Stimulated activated memory B cell treated with anti-CD40 and anti-IgM and Interleukin-4, amounts not matched to agents 10 μg/mL and 1 μg/mL and 100 μg/mL, for 72 hours (primary cell): ENCODE measurements at regions not wholly inside any gene's neighbourhood (a gene's known extent, or its start where the extent isn't known, plus 50 kb on each side); places are given as distances from the start of the nearest gene placed in this dataset.
A peak's percentile ranks its signal among the peaks of the same experiment; 100 is the strongest.

ENCODE experiments used
- ATAC-seq: fragments of 150-1000 bp; cut with Tn5 transposase; 2 replicates; pipeline ENCODE4 v1.10.0; 2021
- H3K27ac Mint-ChIP-seq: one replicate; pipeline ENCODE4 v1.8.0; 2022; ENCODE audit warnings: mild to moderate bottlenecking, mixed read lengths
- H3K27me3 Mint-ChIP-seq: one replicate; pipeline ENCODE4 v1.8.0; 2022; ENCODE audit warnings: mixed read lengths
- H3K36me3 Mint-ChIP-seq: one replicate; pipeline ENCODE4 v1.8.0; 2022; ENCODE audit warnings: mixed read lengths
- H3K4me1 Mint-ChIP-seq: one replicate; pipeline ENCODE4 v1.8.0; 2022; ENCODE audit warnings: mixed read lengths
- H3K4me3 Mint-ChIP-seq: one replicate; pipeline ENCODE4 v1.8.0; 2022; ENCODE audit warnings: mild to moderate bottlenecking, moderate library complexity, mixed read lengths
- H3K9me3 Mint-ChIP-seq: one replicate; pipeline ENCODE4 v1.8.0; 2022; ENCODE audit warnings: mixed read lengths

DNA sequence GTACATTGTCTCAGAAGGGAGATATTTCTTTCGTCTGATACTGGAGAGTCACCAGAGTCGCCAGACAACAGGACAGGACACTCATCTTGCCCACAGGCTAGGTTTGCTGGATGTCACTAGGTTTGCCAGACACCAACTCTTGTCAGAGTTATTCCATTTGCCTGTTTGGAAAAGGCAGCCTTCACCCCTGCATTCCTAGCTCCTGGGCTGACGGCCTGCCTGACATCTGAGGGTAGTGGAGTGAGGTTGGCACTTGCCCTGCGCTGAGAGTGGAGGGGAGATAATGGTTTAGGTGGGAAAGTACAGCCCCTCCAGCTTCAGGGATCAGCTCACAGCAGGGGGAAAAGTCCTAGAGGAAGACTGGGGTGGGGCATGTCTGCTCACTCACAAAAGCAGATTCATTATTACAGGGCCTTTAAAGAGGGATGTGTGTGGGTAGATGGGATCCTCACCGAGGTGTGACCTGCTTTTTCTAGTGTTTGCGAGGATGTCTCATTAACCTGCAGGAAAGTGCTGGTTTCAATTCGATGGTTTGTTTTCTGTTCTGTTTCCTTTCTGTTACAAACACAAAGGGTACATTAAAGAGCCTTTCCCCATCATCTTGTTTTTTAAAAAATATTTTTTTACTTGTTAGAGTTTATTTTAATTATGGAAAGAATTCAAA is 79.3 kb upstream of the TNS3 start:
- Mint-ChIP-seq H3K4me3 (no peak overlapping the region), H3K36me3 (no peaks in the 10 kb centered on the region), H3K9me3 (no peaks in the 10 kb centered on the region), H3K27me3 (no peaks in the 10 kb centered on the region), H3K27ac (peak overlapping the region; percentile 53), H3K4me1 (peaks cover 18% of the 10 kb centered on the region)
- ATAC-seq, result peak; percentile 57

DNA sequence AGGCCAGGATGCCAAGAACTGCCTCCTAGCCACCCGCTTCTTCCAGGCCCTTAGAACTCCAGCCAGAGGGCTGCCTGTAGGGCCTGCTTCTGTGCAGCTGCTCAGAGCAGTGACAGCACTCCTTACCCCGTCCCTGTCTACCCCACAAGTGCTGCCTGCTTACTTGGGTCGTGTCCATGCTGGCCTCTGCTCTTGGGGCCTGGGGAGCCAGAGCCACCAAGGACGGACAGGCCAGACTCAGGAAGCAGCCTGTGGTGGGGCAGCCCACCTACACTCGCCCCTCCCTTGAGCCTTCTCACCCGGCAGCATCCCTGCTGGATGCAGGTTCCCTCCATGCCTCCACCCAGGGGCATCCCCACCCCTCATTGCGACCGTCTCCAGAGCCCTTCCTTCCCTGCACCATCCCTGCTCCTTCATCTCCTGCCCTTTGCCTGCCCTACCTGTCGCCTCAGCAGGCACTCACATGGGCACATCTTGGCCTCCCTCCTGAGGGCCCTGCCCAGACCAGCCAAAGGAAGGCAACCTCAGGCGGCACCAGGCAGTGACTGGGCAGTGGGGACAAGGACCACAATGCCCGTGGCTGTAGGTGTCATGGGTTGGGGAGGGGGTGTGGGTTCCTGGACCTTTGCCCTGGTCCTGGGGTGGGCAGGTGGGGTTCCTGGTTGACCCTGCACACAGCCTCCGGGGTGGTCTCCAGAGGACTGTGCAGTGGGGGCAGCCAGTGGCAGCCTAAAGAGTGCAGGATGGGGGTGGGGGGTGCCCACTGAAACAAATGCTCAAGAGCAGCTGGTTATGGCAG is 78.0 kb upstream of the TNS3 start:
- Mint-ChIP-seq H3K9me3 (no peaks in the 10 kb centered on the region), H3K4me1 (peaks cover 18% of the 10 kb centered on the region), H3K27me3 (no peaks in the 10 kb centered on the region), H3K27ac (no peak overlapping the region), H3K36me3 (no peaks in the 10 kb centered on the region), H3K4me3 (no peak overlapping the region)
- peak; percentile 22 for ATAC-seq

DNA sequence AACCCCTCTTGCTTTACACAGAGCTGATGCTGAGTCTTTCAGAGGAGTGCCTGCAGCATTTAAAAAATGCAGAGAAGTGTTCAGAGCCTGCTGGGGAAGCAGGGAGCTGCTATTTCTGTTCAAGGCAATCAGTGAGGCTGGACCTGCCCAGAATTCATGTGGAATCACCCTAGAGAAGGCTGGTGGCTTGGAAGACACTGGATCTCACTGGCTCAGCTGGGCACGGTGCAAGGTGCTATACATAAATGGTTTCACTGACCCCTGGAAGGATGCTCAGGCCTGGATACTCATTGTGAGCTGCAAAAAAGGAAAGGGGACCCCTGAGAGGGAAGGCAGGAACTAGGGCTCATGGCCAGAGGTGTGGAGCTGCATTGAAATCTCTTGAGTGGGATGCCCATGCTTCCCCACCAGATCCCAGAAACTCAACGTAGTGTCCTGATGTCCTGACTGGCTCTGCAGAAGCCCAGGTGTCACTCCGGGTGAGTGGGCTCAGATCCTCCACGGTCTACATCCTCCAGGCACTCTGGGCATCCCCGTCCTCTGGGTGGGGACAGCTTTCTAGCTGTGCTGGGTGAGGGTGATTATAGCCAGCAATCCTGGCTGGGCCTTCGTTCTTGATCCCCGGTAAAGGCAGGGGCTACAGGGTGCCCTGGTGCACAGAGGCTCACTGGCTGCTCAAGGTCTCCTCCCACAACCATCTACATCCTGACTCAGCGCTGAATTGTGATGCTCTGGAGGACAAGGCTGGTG is 77.2 kb upstream of the TNS3 start:
- H3K9me3 Mint-ChIP-seq, result no peaks in the 10 kb centered on the region
- no peak for ATAC-seq
- no peaks in the 10 kb centered on the region for H3K36me3 Mint-ChIP-seq
- H3K4me3 Mint-ChIP-seq, result no peak overlapping the region
- peaks cover 19% of the 10 kb centered on the region for H3K4me1 Mint-ChIP-seq
- peak overlapping the region; percentile 27 for H3K27ac Mint-ChIP-seq
- H3K27me3 Mint-ChIP-seq, result no peaks in the 10 kb centered on the region

DNA sequence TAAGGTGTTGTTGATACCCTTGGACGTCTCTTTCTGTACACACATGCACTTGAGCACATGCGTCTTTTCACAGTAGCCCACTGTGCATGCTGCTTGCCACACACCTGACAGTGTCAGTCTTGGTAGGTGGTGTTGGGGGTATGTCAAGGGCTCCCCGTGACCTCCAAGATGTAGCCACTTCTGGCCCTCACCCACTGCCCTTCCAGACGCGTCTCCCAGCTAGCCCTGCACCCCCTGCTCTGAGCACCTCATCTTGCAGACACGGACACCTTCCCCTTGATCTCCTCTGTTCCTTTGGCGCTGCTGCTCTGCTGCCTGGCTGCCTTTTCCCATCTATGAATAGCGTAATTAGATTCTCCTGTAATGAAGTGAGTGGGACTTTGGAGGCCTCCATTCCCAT is 75.2 kb upstream of the TNS3 start:
- Mint-ChIP-seq H3K9me3 (no peaks in the 10 kb centered on the region), H3K27me3 (no peaks in the 10 kb centered on the region), H3K27ac (peak overlapping the region; percentile 27), H3K4me1 (peaks cover 33% of the 10 kb centered on the region), H3K4me3 (no peak overlapping the region), H3K36me3 (no peaks in the 10 kb centered on the region)
- ATAC-seq, result no peak

DNA sequence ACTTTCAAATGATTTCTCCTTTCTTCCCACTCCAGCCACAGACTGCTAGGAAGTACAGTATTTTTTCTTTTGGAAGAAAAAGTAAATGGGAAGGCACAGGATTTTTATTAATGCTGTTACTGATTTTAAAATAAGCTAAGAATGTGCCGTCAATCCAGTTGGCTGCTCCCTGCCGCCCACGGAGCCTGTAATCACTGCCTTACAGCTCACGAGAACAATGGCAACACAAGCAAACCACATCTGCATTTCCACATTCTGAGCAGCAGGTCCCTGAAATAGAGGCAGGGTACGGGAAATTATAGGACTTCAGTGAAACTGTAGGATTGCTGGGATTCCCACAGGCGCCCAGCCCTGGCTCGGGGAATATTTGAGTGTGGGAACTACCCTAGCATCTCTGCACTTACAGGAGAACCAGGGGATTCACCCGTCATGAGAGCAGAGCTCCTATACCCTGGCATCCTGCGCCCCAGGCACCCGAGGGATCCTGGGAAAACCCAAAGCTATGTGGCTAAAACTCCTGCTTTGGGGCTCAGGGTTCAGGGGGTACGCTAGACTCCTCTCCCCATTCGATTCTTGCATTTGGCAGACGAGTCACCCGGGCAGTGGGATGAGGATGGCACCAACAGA is 72.9 kb upstream of the TNS3 start:
- H3K36me3 Mint-ChIP-seq, result no peaks in the 10 kb centered on the region
- no peaks in the 10 kb centered on the region for H3K27me3 Mint-ChIP-seq
- H3K9me3 Mint-ChIP-seq, result no peaks in the 10 kb centered on the region
- H3K4me3 Mint-ChIP-seq, result no peak overlapping the region
- peak overlapping the region; percentile 51 for H3K27ac Mint-ChIP-seq
- no peak for ATAC-seq
- peaks cover 19% of the 10 kb centered on the region for H3K4me1 Mint-ChIP-seq

DNA sequence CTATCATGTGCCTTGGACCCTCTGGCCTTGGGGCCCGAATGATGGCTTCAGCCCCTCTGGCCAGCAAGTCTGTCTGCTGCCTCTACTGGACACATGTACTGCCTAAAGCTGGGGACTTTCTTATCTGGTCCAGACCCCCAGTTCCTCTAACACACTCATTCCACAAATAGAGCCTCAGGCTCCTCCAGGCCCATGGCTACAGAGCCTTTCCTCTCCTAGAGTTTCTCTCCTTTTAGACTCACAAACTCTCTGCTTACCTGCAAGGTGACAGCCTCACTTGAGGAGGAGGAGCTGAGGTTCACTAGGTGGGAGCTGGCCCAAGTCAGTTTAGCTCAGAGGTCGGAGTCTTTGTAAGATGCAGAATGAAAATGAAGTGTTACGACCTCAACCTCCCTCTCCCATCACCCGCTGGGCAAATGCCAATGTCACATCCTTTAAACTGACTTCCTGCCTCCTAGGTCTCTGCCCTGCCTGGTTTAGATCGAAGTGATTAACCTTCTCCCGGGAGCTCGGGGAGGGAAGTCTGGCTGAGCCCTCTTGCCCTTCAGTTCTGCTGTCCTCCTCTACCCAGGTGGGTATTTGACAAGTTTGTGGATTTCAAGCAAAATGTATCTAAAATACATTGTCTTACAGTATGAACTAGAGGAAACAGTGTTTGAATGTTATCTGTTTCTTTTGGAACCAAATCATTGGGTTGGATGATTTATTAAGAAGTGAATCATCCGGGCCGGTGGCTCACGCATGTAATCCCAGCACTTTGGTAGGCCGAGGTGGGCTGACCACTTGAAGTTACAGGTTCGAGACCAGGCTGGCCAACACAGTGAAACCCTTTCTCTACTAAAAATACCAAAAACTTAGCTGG is 71.9 kb upstream of the TNS3 start:
- ATAC-seq, result no peak

DNA sequence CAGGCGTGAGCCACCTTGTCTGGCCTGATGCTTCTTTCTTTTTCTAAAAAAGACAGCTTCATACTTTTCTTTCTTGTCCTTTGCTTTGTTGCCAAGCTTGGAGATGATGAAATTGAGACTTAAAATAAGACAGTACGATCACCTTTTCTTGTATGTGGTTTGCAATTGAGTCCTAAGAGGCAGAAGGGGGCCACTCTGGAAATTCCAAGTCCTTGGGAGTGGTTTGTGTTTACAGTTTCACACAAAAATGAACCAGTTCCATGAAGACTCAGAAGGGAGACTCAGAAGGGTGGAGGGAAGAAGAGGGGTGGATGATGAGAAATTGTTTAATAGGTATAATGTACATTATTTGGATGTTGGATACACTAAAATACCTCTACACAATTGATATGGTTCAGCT is 70.7 kb upstream of the TNS3 start:
- no peak overlapping the region for H3K4me3 Mint-ChIP-seq
- peaks cover 30% of the 10 kb centered on the region for H3K4me1 Mint-ChIP-seq
- peak overlapping the region; percentile 23 for H3K27ac Mint-ChIP-seq
- no peaks in the 10 kb centered on the region for H3K27me3 Mint-ChIP-seq
- ATAC-seq, result no peak
- H3K9me3 Mint-ChIP-seq, result no peaks in the 10 kb centered on the region
- no peaks in the 10 kb centered on the region for H3K36me3 Mint-ChIP-seq

More for the DNA sequence above, 71.9 kb upstream of the TNS3 start:
- Mint-ChIP-seq H3K27ac (peak overlapping the region; percentile 23), H3K36me3 (no peaks in the 10 kb centered on the region), H3K27me3 (no peaks in the 10 kb centered on the region), H3K4me3 (no peak overlapping the region), H3K4me1 (peaks cover 19% of the 10 kb centered on the region), H3K9me3 (no peaks in the 10 kb centered on the region)

DNA sequence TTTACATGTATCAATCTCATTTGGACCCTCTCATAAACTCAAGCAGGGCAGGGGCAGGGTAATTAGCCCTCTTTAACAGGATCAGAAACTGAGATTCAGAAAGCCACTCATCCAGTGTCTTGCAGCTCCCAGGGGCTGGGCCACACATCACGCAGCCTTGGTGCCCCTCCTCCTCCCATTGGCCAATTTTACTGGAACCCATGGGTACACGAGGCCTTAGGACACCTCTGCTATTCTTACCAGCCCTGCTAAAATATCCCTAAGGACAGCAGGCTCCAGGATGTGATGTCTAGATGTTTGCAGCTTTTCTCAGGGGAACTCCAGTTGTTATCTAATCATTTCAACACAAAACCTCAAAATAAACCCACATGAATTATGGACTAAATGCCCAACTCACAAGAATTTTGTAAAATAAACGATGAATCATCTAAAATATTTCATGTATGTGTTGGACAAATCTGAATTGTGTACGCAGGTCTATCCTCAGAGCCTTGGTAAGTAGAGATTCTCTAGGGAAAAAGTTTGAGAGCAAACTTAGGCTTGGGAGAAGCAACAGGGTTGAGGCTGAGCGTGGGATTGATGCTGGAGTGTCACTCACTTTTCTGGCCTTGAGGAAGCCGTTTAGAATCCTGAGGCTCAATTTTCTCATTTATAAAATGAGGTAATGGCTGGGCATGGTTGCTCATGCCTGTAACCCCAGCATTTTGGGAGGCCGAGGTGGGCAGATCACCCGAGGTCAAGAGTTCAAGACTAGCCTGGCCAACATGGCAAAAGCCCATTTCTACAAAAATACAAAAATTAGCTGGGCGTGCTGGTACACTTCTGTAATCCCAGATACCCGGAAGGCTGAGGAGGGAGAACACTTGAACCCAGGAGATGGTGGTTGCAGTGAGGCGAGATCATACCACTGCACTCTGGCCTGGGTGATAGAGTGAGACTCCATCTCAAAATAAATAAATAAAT is 69.7 kb upstream of the TNS3 start:
- Mint-ChIP-seq H3K9me3 (no peaks in the 10 kb centered on the region), H3K27ac (no peak overlapping the region), H3K27me3 (no peaks in the 10 kb centered on the region), H3K36me3 (no peaks in the 10 kb centered on the region), H3K4me3 (no peak overlapping the region), H3K4me1 (peaks cover 39% of the 10 kb centered on the region)
- ATAC-seq, result no peak

DNA sequence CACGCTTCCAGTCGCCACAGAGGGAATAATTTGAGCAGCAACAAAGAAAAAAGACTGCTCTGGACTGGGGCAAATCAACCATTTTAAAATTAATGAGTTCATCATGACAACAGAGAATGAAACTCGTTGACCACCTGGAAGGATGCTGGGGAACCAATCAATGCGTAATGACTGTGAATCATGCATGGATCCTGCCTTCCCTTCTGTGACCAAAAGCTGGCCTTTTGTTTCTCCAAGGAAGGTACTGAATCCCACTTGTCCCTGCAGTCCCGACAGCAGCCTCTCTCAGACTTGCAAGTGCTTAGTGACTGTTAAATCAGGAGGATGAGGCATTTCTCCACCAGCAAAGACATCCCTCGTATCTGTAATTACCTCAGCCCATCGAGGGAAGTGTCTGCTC is 68.0 kb upstream of the TNS3 start:
- ATAC-seq, result no peak

DNA sequence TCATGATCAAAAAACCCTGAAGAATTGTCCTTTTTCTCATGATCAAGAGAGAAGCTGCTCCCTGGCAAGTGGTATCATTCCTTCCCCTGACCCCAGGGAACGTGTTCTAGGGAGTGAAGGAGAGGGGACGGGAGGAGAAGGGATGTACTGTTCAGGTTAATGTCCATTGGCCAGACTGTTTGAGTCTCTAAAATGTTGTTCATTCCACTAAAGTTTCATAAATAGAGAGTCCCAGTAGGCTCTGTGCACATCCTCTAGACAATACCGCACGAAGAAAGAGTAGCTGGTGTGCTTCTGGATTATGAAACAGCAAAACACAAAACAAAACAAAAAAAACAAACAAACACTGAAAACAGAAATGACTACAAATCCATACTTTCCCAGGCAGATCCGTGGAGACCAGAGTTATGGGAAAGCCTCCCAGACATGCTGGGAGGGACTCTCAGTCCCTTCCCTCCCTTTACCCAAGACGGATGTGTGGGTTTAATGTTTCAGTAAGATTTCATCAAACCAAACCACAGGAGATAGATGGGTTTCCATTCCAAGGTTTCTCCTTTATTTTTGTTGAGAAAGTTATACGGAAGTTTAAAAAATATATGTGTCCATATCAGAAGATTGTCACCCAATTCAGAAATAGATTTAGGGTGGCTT is 66.5 kb upstream of the TNS3 start:
- ATAC-seq, result no peak
- H3K4me1 Mint-ChIP-seq, result peaks cover 32% of the 10 kb centered on the region
- H3K27ac Mint-ChIP-seq, result peak overlapping the region; percentile 92
- H3K4me3 Mint-ChIP-seq, result no peak overlapping the region
- peaks cover 9% of the 10 kb centered on the region for H3K36me3 Mint-ChIP-seq
- H3K27me3 Mint-ChIP-seq, result no peaks in the 10 kb centered on the region
- peaks cover 5% of the 10 kb centered on the region for H3K9me3 Mint-ChIP-seq

More for the DNA sequence above, 68.0 kb upstream of the TNS3 start:
- H3K27ac Mint-ChIP-seq, result no peak overlapping the region
- no peak overlapping the region for H3K4me3 Mint-ChIP-seq
- H3K4me1 Mint-ChIP-seq, result peaks cover 40% of the 10 kb centered on the region
- no peaks in the 10 kb centered on the region for H3K36me3 Mint-ChIP-seq
- H3K27me3 Mint-ChIP-seq, result no peaks in the 10 kb centered on the region
- no peaks in the 10 kb centered on the region for H3K9me3 Mint-ChIP-seq

DNA sequence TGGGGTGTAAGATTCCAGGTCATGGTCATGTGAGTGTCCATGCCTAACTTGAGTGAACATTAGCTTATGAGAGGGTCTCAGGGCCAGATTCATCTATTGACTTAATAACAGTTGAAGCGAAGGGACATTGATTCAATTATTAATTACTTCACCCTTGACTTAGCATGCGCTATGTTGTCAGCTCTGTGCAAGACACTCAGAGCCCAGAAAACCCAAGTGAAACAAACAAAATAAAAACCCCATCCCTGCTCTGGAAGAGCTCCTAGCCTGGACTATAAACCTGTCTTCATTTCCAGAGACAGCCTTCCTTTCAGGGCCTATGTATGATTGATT is 66.0 kb upstream of the TNS3 start:
- Mint-ChIP-seq H3K9me3 (peaks cover 5% of the 10 kb centered on the region), H3K36me3 (peaks cover 11% of the 10 kb centered on the region), H3K4me3 (no peak overlapping the region), H3K27ac (peak overlapping the region; percentile 92), H3K27me3 (no peaks in the 10 kb centered on the region), H3K4me1 (peaks cover 27% of the 10 kb centered on the region)
- ATAC-seq, result no peak

DNA sequence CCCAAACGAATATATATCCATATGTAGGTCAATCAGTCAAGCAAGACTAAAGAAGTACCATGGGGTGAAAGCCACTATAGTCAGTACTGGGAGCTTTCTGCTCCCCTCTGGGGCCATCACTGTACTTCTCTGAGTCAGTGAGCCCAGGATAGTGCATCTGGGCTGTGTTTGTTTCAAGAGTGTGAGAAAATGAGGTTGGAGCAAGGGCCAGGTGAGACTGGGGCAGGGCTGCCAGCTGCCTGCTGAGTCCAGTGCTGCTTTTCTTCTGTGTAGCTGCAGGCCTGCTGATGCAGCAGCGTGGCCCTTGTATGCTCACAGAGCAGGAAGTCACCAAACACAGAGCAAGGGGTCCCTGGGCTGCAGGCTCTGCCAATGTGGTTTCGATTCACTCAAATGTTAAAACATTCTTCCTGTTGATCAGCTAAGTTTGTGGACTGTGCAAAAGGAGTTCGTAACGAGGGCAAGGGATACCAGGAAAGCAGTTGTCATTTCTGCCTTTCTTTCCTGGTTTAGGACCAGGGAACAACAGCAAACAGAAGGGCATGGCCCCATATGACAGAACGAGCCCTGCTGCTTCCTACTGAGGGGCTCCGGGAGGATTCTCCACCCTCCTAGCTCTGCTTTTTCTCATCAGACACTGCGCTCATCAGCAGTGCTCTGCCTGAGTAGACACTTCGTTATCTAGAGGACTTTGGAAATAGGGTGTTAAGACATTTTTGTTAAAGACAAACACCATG is 65.4 kb upstream of the TNS3 start:
- Mint-ChIP-seq H3K27me3 (no peaks in the 10 kb centered on the region), H3K9me3 (peaks cover 5% of the 10 kb centered on the region), H3K27ac (peak overlapping the region; percentile 92), H3K36me3 (peaks cover 11% of the 10 kb centered on the region), H3K4me1 (peaks cover 22% of the 10 kb centered on the region), H3K4me3 (no peak overlapping the region)
- peak; percentile 87 for ATAC-seq
